ENCODE measurements at regions not wholly inside any gene's neighbourhood (a gene's known extent, or its start where the extent isn't known, plus 50 kb on each side); places are given as distances from the start of the nearest gene placed in this dataset.
"Not testable (repeated sequence)": the region's sequence is repeated elsewhere in the genome, so short reads cannot be mapped to it uniquely, and the experiment has no call there.

DNA sequence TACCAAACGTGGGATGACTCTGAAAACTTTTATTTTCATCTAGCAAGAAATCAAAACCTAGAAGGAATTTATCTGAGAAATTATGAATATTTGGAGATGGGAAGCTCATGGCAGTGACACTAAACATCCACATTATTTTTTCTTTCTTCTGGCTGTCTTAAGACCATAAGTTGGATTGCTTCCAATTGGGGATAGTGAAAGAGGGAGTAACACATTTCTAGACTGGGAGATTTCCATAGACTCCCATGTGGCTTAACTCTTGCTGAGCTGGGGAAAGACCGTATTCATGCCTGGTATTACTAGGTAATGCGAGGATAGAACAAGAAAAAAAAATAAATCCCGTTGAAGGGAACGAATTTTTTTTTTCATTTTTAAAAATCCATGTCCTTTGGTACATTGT is 120.0 kb downstream of the UTRN start:
- Histone ChIP-seq H3K4me3 (no peak overlapping the region), H3K9me3 (no peaks in the 10 kb centered on the region), H3K36me3 (no peaks in the 10 kb centered on the region), H3K27me3 (replicated peaks; ENCODE audit: insufficient read depth) (no peaks in the 10 kb centered on the region), H3K4me1 (ENCODE audit: control insufficient read depth in 1 of 2, low read depth in 2 of 2) (peaks cover 8 to 12% of the 10 kb centered on the region in 2 donors), H3K27ac (no peak overlapping the region)
- no peak for DNase-seq (ENCODE audit: low spot score)
- TF ChIP-seq, protein P1, sequence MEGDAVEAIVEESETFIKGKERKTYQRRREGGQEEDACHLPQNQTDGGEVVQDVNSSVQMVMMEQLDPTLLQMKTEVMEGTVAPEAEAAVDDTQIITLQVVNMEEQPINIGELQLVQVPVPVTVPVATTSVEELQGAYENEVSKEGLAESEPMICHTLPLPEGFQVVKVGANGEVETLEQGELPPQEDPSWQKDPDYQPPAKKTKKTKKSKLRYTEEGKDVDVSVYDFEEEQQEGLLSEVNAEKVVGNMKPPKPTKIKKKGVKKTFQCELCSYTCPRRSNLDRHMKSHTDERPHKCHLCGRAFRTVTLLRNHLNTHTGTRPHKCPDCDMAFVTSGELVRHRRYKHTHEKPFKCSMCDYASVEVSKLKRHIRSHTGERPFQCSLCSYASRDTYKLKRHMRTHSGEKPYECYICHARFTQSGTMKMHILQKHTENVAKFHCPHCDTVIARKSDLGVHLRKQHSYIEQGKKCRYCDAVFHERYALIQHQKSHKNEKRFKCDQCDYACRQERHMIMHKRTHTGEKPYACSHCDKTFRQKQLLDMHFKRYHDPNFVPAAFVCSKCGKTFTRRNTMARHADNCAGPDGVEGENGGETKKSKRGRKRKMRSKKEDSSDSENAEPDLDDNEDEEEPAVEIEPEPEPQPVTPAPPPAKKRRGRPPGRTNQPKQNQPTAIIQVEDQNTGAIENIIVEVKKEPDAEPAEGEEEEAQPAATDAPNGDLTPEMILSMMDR (IDR thresholded peaks at IDR 0.05): no peak
- ATAC-seq (ENCODE audit: insufficient number of reproducible peaks, low FRiP score, low read depth): no peak

DNA sequence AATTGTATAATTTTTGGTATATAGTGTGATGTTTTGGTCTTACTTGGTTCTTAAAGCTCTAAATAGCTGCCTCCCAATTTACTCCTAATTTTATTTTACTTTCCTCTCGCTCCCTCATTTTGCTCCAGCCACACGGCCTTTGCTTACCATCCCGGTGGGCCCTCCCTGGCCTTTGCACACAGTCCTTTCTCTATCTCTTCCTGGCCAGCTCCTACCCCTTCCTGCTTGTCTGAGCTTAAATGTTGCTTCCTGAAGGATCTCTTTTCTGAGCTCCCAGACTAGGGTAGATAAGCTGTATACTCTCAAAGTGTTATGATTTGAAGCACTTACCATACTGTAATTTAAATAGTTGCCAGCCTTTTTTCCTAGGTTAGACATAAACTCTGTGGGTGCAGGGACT is 121.7 kb downstream of the UTRN start:
- DNase-seq (ENCODE audit: low spot score): no peak
- TF ChIP-seq, protein P1 (IDR thresholded peaks at IDR 0.05): no peak
- Histone ChIP-seq H3K9me3 (no peaks in the 10 kb centered on the region), H3K27ac (no peak overlapping the region), H3K4me1 (ENCODE audit: control insufficient read depth in 1 of 2, low read depth in 2 of 2) (peaks cover 8 to 12% of the 10 kb centered on the region in 2 donors), H3K4me3 (no peak overlapping the region), H3K36me3 (no peaks in the 10 kb centered on the region), H3K27me3 (replicated peaks; ENCODE audit: insufficient read depth) (no peaks in the 10 kb centered on the region)
- ATAC-seq (ENCODE audit: insufficient number of reproducible peaks, low FRiP score, low read depth): no peak

DNA sequence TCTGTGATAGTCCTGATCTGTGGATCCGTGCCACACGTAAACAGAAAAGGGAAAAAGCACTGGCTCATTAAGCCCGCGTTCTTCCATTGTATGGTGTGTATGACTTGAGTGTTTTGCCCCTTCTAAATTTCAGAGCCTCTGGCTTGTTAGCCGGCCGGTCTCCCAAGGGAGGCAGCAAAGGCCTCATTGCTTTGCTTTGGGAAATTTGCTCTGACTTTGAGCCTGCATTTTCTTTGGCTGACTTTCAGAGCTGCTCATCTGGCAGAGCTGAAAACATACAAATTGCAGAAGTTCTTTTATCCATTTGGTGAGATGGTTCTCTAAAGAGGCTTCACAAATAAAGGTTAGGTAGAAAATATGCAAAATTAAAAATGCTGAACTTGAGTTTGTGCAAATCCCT is 123.0 kb downstream of the UTRN start:
- Histone ChIP-seq H3K4me3 (no peak overlapping the region), H3K27me3 (replicated peaks; ENCODE audit: insufficient read depth) (no peaks in the 10 kb centered on the region), H3K9me3 (no peaks in the 10 kb centered on the region), H3K27ac (no peak overlapping the region), H3K4me1 (ENCODE audit: control insufficient read depth in 1 of 2, low read depth in 2 of 2) (peaks cover 8 to 12% of the 10 kb centered on the region in 2 donors), H3K36me3 (no peaks in the 10 kb centered on the region)
- no peak for ATAC-seq (ENCODE audit: insufficient number of reproducible peaks, low FRiP score, low read depth)
- DNase-seq (ENCODE audit: low spot score): no peak
- TF ChIP-seq, protein P1 (IDR thresholded peaks at IDR 0.05): no peak

DNA sequence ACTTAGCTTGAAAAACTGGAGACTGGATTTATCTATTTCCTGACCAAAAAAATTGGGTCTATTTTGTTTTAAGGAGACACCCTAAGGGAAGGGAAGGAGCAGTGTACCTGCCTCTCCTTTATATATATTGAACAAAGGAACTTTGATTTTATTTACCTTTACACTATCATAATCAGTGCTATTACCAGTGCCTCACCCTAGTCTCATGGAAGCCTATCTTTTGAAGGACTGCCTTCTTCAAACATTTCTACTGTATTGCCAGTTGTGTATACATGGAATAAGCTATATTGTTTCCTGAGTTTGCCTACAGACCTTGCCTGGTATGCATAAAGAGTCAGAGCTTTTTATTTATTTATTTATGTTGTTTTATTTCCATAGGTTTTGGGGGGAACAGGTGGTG is 124.9 kb downstream of the UTRN start:
- H3K9me3 ChIP-seq: no peaks in the 10 kb centered on the region
- TF ChIP-seq, protein P1 (IDR thresholded peaks at IDR 0.05): no peak
- H3K27ac ChIP-seq: no peak overlapping the region
- no peak for ATAC-seq (ENCODE audit: insufficient number of reproducible peaks, low FRiP score, low read depth)
- H3K4me1 ChIP-seq (ENCODE audit: control insufficient read depth in 1 of 2, low read depth in 2 of 2): peaks cover 8 to 13% of the 10 kb centered on the region in 2 donors
- no peak overlapping the region for H3K4me3 ChIP-seq
- H3K36me3 ChIP-seq: no peaks in the 10 kb centered on the region
- H3K27me3 ChIP-seq (replicated peaks; ENCODE audit: insufficient read depth): no peaks in the 10 kb centered on the region
- no peak for DNase-seq (ENCODE audit: low spot score)

DNA sequence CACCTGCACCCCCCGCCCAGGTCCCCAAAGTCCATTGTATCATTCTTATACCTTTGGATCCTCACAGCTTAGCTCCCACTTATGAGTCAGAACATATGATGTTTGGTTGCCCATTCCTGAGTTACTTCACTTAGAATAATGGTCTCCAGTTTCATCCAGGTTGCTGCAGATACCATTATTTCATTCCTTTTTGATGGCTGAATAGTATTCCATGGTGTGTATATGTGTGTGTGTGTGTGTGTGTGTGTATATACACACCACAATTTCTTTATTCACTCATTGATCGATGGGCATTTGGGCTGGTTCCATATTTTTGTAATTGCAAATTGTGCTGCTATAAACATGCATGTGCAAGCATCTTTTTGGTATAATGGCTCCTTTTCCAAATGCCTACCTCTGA is 125.4 kb downstream of the UTRN start:
- peaks cover 8 to 18% of the 10 kb centered on the region in 2 donors for H3K4me1 ChIP-seq (ENCODE audit: control insufficient read depth in 1 of 2, low read depth in 2 of 2)
- H3K9me3 ChIP-seq; H3K36me3 ChIP-seq; DNase-seq (ENCODE audit: low spot score); H3K27me3 ChIP-seq (replicated peaks; ENCODE audit: insufficient read depth); ATAC-seq (ENCODE audit: insufficient number of reproducible peaks, low FRiP score, low read depth); H3K27ac ChIP-seq; H3K4me3 ChIP-seq: not testable (repeated sequence)

DNA sequence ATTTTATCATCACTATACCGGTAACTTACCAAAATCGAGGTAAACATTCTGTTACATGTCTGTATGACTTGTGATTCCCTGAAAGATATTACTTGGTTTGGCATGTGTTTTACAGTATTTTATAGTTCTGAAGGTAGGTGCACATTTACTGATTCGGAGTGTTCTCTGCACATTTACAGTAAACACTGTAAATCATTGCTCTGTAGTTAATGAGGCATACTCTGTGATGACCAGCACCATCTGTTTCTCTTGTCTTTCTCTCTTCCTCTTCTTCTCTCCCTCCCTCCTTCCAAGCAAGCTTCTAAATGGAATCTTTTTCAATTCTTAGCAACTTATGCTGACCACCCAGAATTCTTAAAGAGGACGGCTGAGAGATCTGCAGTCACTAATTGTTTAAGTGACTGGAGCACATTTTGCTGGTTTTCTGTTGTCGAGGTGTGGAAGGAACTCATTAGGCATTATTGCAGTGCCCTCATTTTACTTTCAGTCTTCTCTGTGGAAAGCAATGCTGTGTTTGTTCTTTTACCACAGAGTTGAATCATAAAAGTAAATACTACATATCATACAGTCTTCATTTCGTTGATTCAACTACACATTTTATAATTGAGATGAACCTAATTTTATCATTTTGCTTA is 126.5 kb downstream of the UTRN start:
- DNase-seq (ENCODE audit: low spot score): no peak
- TF ChIP-seq, protein P1 (IDR thresholded peaks at IDR 0.05): no peak
- no peak for ATAC-seq (ENCODE audit: insufficient number of reproducible peaks, low FRiP score, low read depth)
- Histone ChIP-seq H3K27me3 (replicated peaks; ENCODE audit: insufficient read depth) (no peaks in the 10 kb centered on the region), H3K36me3 (no peaks in the 10 kb centered on the region), H3K9me3 (no peaks in the 10 kb centered on the region), H3K27ac (no peak overlapping the region), H3K4me3 (no peak overlapping the region), H3K4me1 (ENCODE audit: control insufficient read depth in 1 of 2, low read depth in 2 of 2) (peaks cover 8 to 26% of the 10 kb centered on the region in 2 donors)
